ENCODE measurements at regions not wholly inside any gene's neighbourhood (a gene's known extent, or its start where the extent isn't known, plus 50 kb on each side); places are given as distances from the start of the nearest gene placed in this dataset.

DNA sequence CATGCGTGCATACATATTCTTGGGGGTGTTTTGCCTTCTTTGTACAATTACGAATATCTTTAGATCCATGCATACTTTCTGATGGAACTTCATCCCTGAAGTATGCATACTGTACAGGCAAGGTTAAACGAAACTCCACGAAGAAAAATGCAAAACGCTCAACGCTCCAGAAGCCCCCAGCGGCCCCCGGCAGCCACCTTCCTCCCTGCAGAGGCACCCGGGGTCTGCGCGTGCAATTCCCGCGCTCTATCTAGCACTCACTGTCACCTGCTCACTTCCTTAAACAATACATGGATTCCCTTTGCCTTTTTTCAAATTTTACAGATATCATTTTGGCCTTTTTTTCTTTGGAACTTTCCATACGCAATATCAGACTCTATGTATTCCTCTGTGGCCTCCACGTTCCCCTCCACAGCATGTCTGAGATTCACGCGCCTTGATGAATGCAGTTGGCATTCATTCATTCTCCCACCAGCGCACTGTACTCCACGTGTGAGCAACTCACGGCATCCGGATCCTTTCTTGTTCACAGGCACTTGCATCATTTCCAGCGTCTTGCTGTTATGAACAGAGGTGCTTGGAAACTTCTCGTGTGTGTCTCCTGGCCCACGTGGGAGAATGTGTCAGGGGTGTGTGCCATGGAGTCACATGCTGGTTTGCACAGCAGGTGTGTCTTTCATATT, 214.3 kb downstream of the CTTN start:
- TF ChIP-seq, protein P1, sequence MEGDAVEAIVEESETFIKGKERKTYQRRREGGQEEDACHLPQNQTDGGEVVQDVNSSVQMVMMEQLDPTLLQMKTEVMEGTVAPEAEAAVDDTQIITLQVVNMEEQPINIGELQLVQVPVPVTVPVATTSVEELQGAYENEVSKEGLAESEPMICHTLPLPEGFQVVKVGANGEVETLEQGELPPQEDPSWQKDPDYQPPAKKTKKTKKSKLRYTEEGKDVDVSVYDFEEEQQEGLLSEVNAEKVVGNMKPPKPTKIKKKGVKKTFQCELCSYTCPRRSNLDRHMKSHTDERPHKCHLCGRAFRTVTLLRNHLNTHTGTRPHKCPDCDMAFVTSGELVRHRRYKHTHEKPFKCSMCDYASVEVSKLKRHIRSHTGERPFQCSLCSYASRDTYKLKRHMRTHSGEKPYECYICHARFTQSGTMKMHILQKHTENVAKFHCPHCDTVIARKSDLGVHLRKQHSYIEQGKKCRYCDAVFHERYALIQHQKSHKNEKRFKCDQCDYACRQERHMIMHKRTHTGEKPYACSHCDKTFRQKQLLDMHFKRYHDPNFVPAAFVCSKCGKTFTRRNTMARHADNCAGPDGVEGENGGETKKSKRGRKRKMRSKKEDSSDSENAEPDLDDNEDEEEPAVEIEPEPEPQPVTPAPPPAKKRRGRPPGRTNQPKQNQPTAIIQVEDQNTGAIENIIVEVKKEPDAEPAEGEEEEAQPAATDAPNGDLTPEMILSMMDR (IDR thresholded peaks at IDR 0.05) = no peak
- no peak for TF ChIP-seq POLR2A (IDR thresholded peaks at IDR 0.05)
